DND-41 (cell line): ENCODE measurements at regions not wholly inside any gene's neighbourhood (a gene's known extent, or its start where the extent isn't known, plus 50 kb on each side); places are given as distances from the start of the nearest gene placed in this dataset.

ENCODE experiments used
- CTCF ChIP-seq: IDR thresholded peaks from 2 replicates; pipeline ENCODE4 v1.5.1; 2012; ENCODE audit warnings: borderline replicate concordance, low read length, moderate library complexity, mild to moderate bottlenecking; ENCODE audit not compliant: poor library complexity, severe bottlenecking; ENCODE audit errors: extremely low read depth
- EZH2 ChIP-seq: IDR thresholded peaks from 3 replicates; pipeline ENCODE4 v1.6.1; 2012; ENCODE audit warnings: borderline replicate concordance, low read depth, mild to moderate bottlenecking, moderate library complexity, low read length, inconsistent platforms; ENCODE audit not compliant: severe bottlenecking

- TF ChIP-seq CTCF = no peak
- no peak for TF ChIP-seq EZH2
Measured at GRCh38 chr19:30651066-30651465, 278.9 kb downstream of the ZNF536 start.
